A549 (cell line): ENCODE measurements at regions not wholly inside any gene's neighbourhood (a gene's known extent, or its start where the extent isn't known, plus 50 kb on each side); places are given as distances from the start of the nearest gene placed in this dataset.

ENCODE experiments used
- ATAC-seq, 2 experiments: fragments of 200-7000 bp in 1 of 2; fragments of >200 bp in 1 of 2; cut with Nextera tagmentation in 1 of 2; cut with Tn5 transposase in 1 of 2; 3 replicates each; pipeline versions ENCODE4 v1.8.0 to v1.9.1; 2018 to 2020; ENCODE audit warnings: mild to moderate bottlenecking in 1 of 2, moderate library complexity in 1 of 2
- CTCF ChIA-PET: fragments of 300-600 bp; sonication (Branson Sonifier 250); formaldehyde crosslinking; extraction: SDS; loops from one replicate; lab custom pipeline; 2021; ENCODE audit warnings: antibody characterized with exemption, inconsistent platforms; lab: Yijun Ruan, JAX
- POLR2A ChIA-PET: fragments of 350-600 bp; formaldehyde crosslinking; extraction: SDS; loops from one replicate; lab custom pipeline; 2021; ENCODE audit warnings: antibody characterized with exemption, inconsistent platforms; lab: Yijun Ruan, JAX
- DNase-seq, 2 experiments: peaks; one replicate each; pipeline versions ENCODE4 v3.0.0 to v3.0.0-alpha.2; 2011 to 2016; ENCODE audit warnings: low read depth in 1 of 2, low spot score in 1 of 2
- FAIRE-seq: peaks from 2 replicates; lab custom pipeline; 2011; peaks lifted over from hg19 to GRCh38; lab: Jason Lieb, UNC
- H3K27ac ChIP-seq, 2 experiments: fragments of >200 bp; sonication (Bioruptor Twin); formaldehyde crosslinking; 3 replicates each; pipeline ENCODE4 v1.5.1; 2016 to 2017
- H3K4me1 ChIP-seq: fragments of >200 bp; sonication (Bioruptor Twin); formaldehyde crosslinking; 3 replicates; pipeline ENCODE4 v1.6.1; 2016
- H3K4me2 ChIP-seq: fragments of >200 bp; sonication (Bioruptor Twin); formaldehyde crosslinking; 3 replicates; pipeline ENCODE4 v1.6.1; 2016
- H3K4me3 ChIP-seq: fragments of >200 bp; sonication (Bioruptor Twin); formaldehyde crosslinking; 3 replicates; pipeline ENCODE4 v1.5.1; 2016
- H3K9me3 ChIP-seq: fragments of >200 bp; sonication (Bioruptor Twin); formaldehyde crosslinking; 3 replicates; pipeline ENCODE4 v1.6.1; 2016
- CEBPB ChIP-seq, 2 experiments: fragments of >200 bp in 1 of 2; sonication (Bioruptor Twin) in 1 of 2; formaldehyde crosslinking in 1 of 2; IDR thresholded peaks; 2 replicates each; pipeline ENCODE4 v1.6.1; 2012 to 2016
- CHD4 ChIP-seq: fragments of 200-600 bp; sonication (generic); IDR thresholded peaks from 2 replicates; pipeline ENCODE4 v1.6.1; 2016; ENCODE audit warnings: antibody characterized with exemption, mild to moderate bottlenecking, borderline replicate concordance
- EHF ChIP-seq: fragments of 250-450 bp; sonication (Bioruptor Pico); IDR thresholded peaks from 2 replicates; pipeline ENCODE4 v1.5.0; 2020; ENCODE audit warnings: mild to moderate bottlenecking
- EHMT2 ChIP-seq: fragments of 200-600 bp; sonication (generic); IDR thresholded peaks from 2 replicates; pipeline ENCODE4 v1.6.1; 2016; ENCODE audit warnings: antibody characterized with exemption, low read depth, mild to moderate bottlenecking, moderate library complexity
- GATA3 ChIP-seq: IDR thresholded peaks from 2 replicates; pipeline ENCODE4 v1.6.1; 2012; ENCODE audit warnings: borderline replicate concordance
- HDAC2 ChIP-seq: fragments of 200-600 bp; sonication (generic); IDR thresholded peaks from 2 replicates; pipeline ENCODE4 v1.6.1; 2016
- HOXA7 ChIP-seq: fragments of 250-450 bp; sonication (Bioruptor Pico); IDR thresholded peaks from 2 replicates; pipeline ENCODE4 v1.5.0; 2020; ENCODE audit warnings: mild to moderate bottlenecking, moderate library complexity
- HOXB5 ChIP-seq: fragments of 250-450 bp; sonication (Bioruptor Pico); IDR thresholded peaks from 2 replicates; pipeline ENCODE4 v1.5.0; 2020; ENCODE audit warnings: mild to moderate bottlenecking, moderate library complexity
- JUNB ChIP-seq: fragments of >200 bp; sonication (Bioruptor Twin); formaldehyde crosslinking; IDR thresholded peaks from 2 replicates; pipeline ENCODE4 v1.6.1; 2016
- MYC ChIP-seq: IDR thresholded peaks from 2 replicates; pipeline ENCODE4 v1.6.1; 2012; ENCODE audit warnings: mild to moderate bottlenecking, inconsistent platforms, low read length, improper control_type of control experiment, borderline replicate concordance
- NFE2L2 ChIP-seq: fragments of 150-350 bp; conservative IDR thresholded peaks from 2 replicates; pipeline ENCODE4 v1.6.1; 2014; ENCODE audit warnings: low read length
- NPAS2 ChIP-seq: fragments of 250-450 bp; sonication (Bioruptor Pico); IDR thresholded peaks from 2 replicates; pipeline ENCODE4 v1.8.0; 2022; ENCODE audit warnings: mild to moderate bottlenecking, moderate library complexity, borderline replicate concordance
- NR3C1 ChIP-seq: fragments of >200 bp; sonication (Bioruptor Twin); formaldehyde crosslinking; IDR thresholded peaks from 3 replicates; pipeline ENCODE4 v1.6.1; 2017
- RFX5 ChIP-seq: fragments of 450-650 bp; IDR thresholded peaks from 2 replicates; pipeline ENCODE4 v1.7.1; 2014; ENCODE audit warnings: antibody characterized with exemption, mild to moderate bottlenecking, moderate library complexity
- ZC3H11A ChIP-seq: fragments of 450-650 bp; IDR thresholded peaks from 2 replicates; pipeline ENCODE4 v1.6.1; 2014; ENCODE audit warnings: antibody characterized with exemption, mild to moderate bottlenecking
- WGBS: methylation state at CpG from one replicate; pipeline ENCODE4 v1.1.6; 2017; ENCODE audit errors: missing lambda C conversion rate; 5-methylcytosine and 5-hydroxymethylcytosine counted together
- TF ChIP-seq, protein P1 (sequence below): fragments of >200 bp; sonication (Bioruptor Twin); formaldehyde crosslinking; IDR thresholded peaks from 3 replicates; pipeline ENCODE4 v1.5.1; 2016
- TF ChIP-seq, protein P2 (sequence below): IDR thresholded peaks from 2 replicates; pipeline ENCODE4 v1.6.1; 2012
- TF ChIP-seq, protein P3 (sequence below): fragments of 450-650 bp; IDR thresholded peaks from 2 replicates; pipeline ENCODE4 v1.6.1; 2014; ENCODE audit warnings: antibody characterized with exemption
- TF ChIP-seq, protein P4 (sequence below): fragments of 250-450 bp; sonication (Bioruptor Pico); IDR thresholded peaks from 2 replicates; pipeline ENCODE4 v1.5.0; 2021; ENCODE audit warnings: mild to moderate bottlenecking, moderate library complexity, borderline replicate concordance

DNA sequence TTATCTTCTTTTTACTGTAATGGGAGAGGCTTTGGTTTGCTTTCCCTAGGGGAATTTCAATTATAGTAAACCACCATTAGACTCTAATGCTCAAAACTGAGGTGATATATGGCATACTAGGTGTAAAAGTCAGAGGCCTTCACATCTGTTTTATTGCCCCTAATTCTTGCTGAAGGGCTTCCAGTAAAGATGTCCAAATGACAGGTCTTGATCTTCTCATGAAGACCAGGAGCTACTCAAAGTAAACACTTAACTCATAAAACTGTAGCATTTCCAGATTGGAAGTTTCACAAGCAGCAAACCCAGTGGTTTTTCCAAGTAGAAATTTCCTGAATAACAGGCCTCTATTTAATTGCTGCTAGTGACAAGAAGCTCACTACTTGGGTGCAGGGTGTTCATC lies 286.8 kb downstream of the RBM43 start (continued):
- TF ChIP-seq, protein P1, sequence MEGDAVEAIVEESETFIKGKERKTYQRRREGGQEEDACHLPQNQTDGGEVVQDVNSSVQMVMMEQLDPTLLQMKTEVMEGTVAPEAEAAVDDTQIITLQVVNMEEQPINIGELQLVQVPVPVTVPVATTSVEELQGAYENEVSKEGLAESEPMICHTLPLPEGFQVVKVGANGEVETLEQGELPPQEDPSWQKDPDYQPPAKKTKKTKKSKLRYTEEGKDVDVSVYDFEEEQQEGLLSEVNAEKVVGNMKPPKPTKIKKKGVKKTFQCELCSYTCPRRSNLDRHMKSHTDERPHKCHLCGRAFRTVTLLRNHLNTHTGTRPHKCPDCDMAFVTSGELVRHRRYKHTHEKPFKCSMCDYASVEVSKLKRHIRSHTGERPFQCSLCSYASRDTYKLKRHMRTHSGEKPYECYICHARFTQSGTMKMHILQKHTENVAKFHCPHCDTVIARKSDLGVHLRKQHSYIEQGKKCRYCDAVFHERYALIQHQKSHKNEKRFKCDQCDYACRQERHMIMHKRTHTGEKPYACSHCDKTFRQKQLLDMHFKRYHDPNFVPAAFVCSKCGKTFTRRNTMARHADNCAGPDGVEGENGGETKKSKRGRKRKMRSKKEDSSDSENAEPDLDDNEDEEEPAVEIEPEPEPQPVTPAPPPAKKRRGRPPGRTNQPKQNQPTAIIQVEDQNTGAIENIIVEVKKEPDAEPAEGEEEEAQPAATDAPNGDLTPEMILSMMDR, result no peak
- TF ChIP-seq GATA3 (no peak), CHD4 (no peak)

DNA sequence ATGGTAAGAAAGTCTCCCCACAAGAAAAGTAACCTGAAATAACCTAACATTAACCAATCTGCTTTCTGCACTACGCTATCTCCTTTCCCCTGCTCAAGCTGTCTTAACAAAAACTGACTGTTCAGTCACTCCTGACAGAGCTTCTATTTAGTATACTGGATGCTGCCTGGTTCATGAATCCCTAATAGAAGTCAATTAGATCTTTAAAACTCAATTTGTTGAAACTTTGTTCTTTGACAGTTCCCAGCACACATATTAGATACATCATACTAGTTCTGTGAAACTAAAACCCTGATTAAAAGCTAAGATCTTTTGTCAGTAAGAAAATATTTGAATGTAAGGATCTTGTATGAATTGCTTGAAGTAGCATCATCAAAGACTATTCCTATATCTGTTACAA lies 287.4 kb downstream of the RBM43 start:
- DNase-seq, result no peak
- no peak overlapping the region for H3K4me3 ChIP-seq
- TF ChIP-seq HOXA7, result no peak
- TF ChIP-seq ZC3H11A, result no peak
- no peak for TF ChIP-seq EHMT2
- TF ChIP-seq NR3C1, result no peak
- TF ChIP-seq HOXB5 (CRISPR knock-in tag), result no peak
- TF ChIP-seq EHF (CRISPR knock-in tag), result no peak
- no peak for TF ChIP-seq HDAC2
- TF ChIP-seq, all 56 proteins: peak for 0
- no peak for ATAC-seq
- WGBS, result 25% methylated on average over 1 of the region's 1 CpG
- H3K4me2 ChIP-seq, result no peak overlapping the region
- no peak for FAIRE-seq
- no peaks in the 10 kb centered on the region for H3K9me3 ChIP-seq
- no peak overlapping the region for H3K27ac ChIP-seq
- H3K4me1 ChIP-seq, result no peaks in the 10 kb centered on the region
- ChIA-PET POLR2A (interaction anchor here (0.5 kb wide), 1 partner anchor 25 kb away, joined by 3 read pairs; no protein-coding TSS in a partner anchor), CTCF (interaction anchor here (1.9 kb wide), 1 partner anchor 17 kb away, joined by 5 read pairs; no protein-coding TSS in a partner anchor)

DNA sequence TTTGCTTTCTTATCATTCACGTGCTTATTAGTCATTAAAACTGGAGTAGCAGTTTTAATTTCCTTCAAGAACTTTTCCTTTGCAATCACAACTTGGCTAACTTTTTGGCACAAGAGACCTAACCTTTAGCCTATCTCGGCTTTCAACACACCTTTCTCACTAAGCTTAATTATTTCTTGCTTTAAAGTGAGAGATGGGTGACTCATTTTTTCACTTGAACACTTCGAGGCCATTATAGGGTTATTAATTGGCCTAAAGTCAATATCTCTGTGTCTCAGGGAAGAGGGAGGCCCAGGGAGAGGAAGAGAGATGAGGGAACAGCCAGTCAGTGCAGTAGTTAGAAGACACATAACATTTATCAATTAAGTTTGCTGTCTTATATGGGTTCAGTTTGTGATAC lies 289.8 kb downstream of the RBM43 start:
- TF ChIP-seq, protein P2, sequence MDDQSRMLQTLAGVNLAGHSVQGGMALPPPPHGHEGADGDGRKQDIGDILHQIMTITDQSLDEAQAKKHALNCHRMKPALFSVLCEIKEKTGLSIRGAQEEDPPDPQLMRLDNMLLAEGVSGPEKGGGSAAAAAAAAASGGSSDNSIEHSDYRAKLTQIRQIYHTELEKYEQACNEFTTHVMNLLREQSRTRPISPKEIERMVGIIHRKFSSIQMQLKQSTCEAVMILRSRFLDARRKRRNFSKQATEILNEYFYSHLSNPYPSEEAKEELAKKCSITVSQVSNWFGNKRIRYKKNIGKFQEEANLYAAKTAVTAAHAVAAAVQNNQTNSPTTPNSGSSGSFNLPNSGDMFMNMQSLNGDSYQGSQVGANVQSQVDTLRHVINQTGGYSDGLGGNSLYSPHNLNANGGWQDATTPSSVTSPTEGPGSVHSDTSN, result no peak
- TF ChIP-seq CEBPB (IDR thresholded peaks at IDR 0.05), result no peak
- TF ChIP-seq RFX5, result no peak
- TF ChIP-seq, protein P3, sequence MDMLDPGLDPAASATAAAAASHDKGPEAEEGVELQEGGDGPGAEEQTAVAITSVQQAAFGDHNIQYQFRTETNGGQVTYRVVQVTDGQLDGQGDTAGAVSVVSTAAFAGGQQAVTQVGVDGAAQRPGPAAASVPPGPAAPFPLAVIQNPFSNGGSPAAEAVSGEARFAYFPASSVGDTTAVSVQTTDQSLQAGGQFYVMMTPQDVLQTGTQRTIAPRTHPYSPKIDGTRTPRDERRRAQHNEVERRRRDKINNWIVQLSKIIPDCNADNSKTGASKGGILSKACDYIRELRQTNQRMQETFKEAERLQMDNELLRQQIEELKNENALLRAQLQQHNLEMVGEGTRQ, result no peak
- no peak for TF ChIP-seq JUNB
- TF ChIP-seq, protein P4, sequence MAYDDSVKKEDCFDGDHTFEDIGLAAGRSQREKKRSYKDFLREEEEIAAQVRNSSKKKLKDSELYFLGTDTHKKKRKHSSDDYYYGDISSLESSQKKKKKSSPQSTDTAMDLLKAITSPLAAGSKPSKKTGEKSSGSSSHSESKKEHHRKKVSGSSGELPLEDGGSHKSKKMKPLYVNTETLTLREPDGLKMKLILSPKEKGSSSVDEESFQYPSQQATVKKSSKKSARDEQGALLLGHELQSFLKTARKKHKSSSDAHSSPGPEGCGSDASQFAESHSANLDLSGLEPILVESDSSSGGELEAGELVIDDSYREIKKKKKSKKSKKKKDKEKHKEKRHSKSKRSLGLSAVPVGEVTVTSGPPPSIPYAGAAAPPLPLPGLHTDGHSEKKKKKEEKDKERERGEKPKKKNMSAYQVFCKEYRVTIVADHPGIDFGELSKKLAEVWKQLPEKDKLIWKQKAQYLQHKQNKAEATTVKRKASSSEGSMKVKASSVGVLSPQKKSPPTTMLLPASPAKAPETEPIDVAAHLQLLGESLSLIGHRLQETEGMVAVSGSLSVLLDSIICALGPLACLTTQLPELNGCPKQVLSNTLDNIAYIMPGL (CRISPR knock-in tag), result no peak
- no peak for TF ChIP-seq MYC
- TF ChIP-seq NPAS2, result no peak
- TF ChIP-seq NFE2L2, result no peak
- Histone ChIP-seq H3K4me2 (no peak overlapping the region), H3K9me3 (no peaks in the 10 kb centered on the region), H3K4me3 (no peak overlapping the region), H3K27ac (no peak overlapping the region), H3K4me1 (no peaks in the 10 kb centered on the region)
- ATAC-seq (no peak), DNase-seq (no peak), FAIRE-seq (no peak)
- 26% methylated on average over 3 of the region's 3 CpGs for WGBS
- CTCF ChIA-PET, result no interaction called here
- POLR2A ChIA-PET, result no interaction called here
